Stimulated activated naive B cell treated with anti-CD40 and anti-IgM and Interleukin-4, amounts not matched to agents 10 μg/mL and 1 μg/mL and 100 μg/mL, for 72 hours (primary cell): ENCODE measurements at regions not wholly inside any gene's neighbourhood (a gene's known extent, or its start where the extent isn't known, plus 50 kb on each side); places are given as distances from the start of the nearest gene placed in this dataset.

Experiments
- ATAC-seq, 2 donors: fragments of 150-1000 bp; cut with Tn5 transposase; replicated peaks; 2 replicates each; pipeline ENCODE4 v1.10.0; 2021; ENCODE audit warnings: moderate library complexity in 1 of 2
- DNase-seq: peaks from one replicate; pipeline ENCODE4 v3.0.0; 2021
- H3K27ac Mint-ChIP-seq: one replicate; pipeline ENCODE4 v1.8.0; 2022; ENCODE audit warnings: mild to moderate bottlenecking, mixed read lengths
- H3K27me3 Mint-ChIP-seq, 2 donors: one replicate each; pipeline ENCODE4 v1.8.0; 2022; ENCODE audit warnings: mixed read lengths in 2 of 2
- H3K36me3 Mint-ChIP-seq, 2 donors: one replicate each; pipeline ENCODE4 v1.8.0; 2022; ENCODE audit warnings: mixed read lengths in 2 of 2, mild to moderate bottlenecking in 1 of 2
- H3K4me1 Mint-ChIP-seq, 2 donors: one replicate each; pipeline ENCODE4 v1.8.0; 2022; ENCODE audit warnings: mixed read lengths in 2 of 2, mild to moderate bottlenecking in 1 of 2
- H3K4me3 Mint-ChIP-seq, 2 donors: one replicate each; pipeline ENCODE4 v1.8.0; 2022; ENCODE audit warnings: mild to moderate bottlenecking in 2 of 2, mixed read lengths in 2 of 2, moderate library complexity in 1 of 2
- H3K9me3 Mint-ChIP-seq, 2 donors: one replicate each; pipeline ENCODE4 v1.8.0; 2022; ENCODE audit warnings: mixed read lengths in 2 of 2, mild to moderate bottlenecking in 1 of 2

DNA sequence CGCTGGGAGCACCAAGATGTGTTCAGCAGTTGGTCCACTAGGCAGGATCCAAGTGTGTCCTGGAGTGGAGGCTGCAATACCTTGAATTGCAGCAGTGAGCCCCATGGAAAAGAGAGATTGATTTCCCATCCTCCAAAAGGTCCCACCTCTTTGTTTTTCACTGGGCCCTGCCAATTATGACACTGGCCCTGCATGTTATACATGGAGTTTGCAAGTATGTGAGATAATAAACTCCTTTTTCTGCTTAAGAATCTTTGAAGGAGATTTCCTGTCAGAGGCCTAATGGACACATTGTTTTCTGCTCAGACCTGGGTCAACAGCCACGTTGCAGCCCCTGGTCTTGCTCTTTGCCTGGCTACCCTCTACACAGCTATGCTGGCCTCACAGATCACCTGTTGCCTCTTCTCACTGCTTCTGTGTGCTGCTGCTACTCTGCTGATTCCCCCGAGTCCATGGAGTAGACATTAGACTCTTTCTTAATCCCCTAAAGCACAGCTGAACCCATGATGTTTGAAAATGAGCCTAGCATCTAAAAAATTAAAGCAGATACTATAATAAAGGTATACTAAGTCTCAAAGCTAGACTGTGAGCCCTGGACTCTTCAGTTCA, 341.9 kb upstream of the CDH11 start:
- no peaks in the 10 kb centered on the region for H3K36me3 Mint-ChIP-seq
- H3K27me3 Mint-ChIP-seq: no peaks in the 10 kb centered on the region
- ATAC-seq: no peak
- DNase-seq: no peak
- peaks cover 0 to 1% of the 10 kb centered on the region in 2 donors for H3K9me3 Mint-ChIP-seq
- H3K4me3 Mint-ChIP-seq: no peak overlapping the region
- no peaks in the 10 kb centered on the region for H3K4me1 Mint-ChIP-seq
- H3K27ac Mint-ChIP-seq: no peak overlapping the region

DNA sequence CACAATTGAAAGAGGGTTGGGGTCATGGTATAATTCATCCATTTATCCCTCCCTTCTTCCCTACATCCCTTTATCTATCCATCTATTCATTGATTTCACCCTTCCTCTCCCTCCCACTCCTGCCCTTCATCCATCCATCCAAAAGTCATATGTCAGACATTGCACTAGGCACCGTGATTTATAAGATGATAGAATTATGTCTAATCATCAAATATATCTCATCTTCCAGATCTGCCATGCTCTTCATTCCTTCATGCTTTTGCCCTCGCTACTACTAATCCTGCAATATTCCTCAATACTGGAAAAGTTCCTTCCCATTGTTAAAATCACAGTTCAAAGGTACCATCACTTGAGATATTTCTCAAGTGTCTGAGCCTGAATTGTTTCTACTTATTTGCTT, 335.2 kb upstream of the CDH11 start:
- ATAC-seq (no peak), DNase-seq (no peak)
- Mint-ChIP-seq H3K4me3 (no peak overlapping the region), H3K4me1 (no peaks in the 10 kb centered on the region), H3K27me3 (no peaks in the 10 kb centered on the region), H3K36me3 (no peaks in the 10 kb centered on the region), H3K27ac (no peak overlapping the region), H3K9me3 (peaks cover 2 to 7% of the 10 kb centered on the region in 2 donors)

DNA sequence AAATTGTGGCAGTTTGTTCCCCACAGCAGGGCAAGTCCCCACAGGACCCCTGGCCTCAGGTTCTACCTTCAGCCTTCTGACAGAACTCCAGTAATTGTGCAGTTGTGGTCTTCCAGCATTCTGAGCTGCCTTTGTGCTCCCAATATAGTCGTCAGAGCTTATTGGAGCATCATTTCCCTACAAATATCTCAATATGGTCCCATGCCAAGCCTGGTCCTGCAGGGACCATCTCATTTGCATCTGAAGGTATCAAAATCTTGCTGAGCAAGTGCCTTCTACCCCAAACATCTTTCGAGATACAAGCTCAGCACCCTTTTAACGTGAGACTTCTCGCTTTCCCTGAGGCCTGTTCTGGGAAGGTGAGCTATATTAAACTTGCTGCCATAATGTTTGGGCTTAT, 333.9 kb upstream of the CDH11 start:
- H3K27me3 Mint-ChIP-seq: no peaks in the 10 kb centered on the region
- no peak for ATAC-seq
- no peaks in the 10 kb centered on the region for H3K36me3 Mint-ChIP-seq
- no peaks in the 10 kb centered on the region for H3K4me1 Mint-ChIP-seq
- no peak overlapping the region for H3K27ac Mint-ChIP-seq
- H3K4me3 Mint-ChIP-seq: no peak overlapping the region
- DNase-seq: no peak
- peaks cover 3 to 9% of the 10 kb centered on the region in 2 donors for H3K9me3 Mint-ChIP-seq

DNA sequence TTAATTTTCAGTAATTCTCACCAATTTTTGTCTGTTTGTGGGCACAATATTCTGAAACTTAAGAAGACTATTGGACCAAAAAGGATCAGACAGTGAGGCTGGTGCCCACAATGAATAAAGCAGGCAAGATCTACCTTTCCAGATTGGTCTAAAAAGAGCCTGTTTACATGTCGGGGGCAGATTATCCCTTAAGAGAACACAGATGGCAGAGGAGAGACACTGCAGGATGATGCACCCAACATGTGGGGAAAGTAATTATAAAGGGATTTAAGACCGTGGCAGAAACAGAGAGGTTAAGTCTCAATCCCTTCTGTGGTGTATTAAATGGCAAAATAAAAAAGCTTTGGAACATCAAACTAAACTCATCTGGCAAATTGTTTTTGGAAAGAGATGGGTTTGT, 331.8 kb upstream of the CDH11 start:
- Mint-ChIP-seq H3K4me1 (no peaks in the 10 kb centered on the region), H3K36me3 (no peaks in the 10 kb centered on the region), H3K27ac (no peak overlapping the region)

GRCh38 chr16:65449526-65449925, 327.7 kb upstream of the CDH11 start:
- Mint-ChIP-seq H3K36me3 (no peaks in the 10 kb centered on the region), H3K27ac (no peak overlapping the region), H3K27me3 (no peaks in the 10 kb centered on the region), H3K4me3 (no peak overlapping the region), H3K4me1 (no peaks in the 10 kb centered on the region), H3K9me3 (peaks cover 8 to 25% of the 10 kb centered on the region in 2 donors)
- DNase-seq (no peak), ATAC-seq (no peak)

More for the DNA sequence above, 331.8 kb upstream of the CDH11 start:
- no peak for DNase-seq
- Mint-ChIP-seq H3K27me3 (no peaks in the 10 kb centered on the region), H3K9me3 (peaks cover 6 to 21% of the 10 kb centered on the region in 2 donors), H3K4me3 (no peak overlapping the region)
- ATAC-seq: no peak

- Mint-ChIP-seq H3K36me3 (no peaks in the 10 kb centered on the region), H3K27ac (no peak overlapping the region), H3K9me3 (peaks cover 8 to 20% of the 10 kb centered on the region in 2 donors), H3K4me1 (no peaks in the 10 kb centered on the region), H3K4me3 (no peak overlapping the region), H3K27me3 (no peaks in the 10 kb centered on the region)
- no peak for DNase-seq
- no peak for ATAC-seq
Measured at GRCh38 chr16:65446427-65446826, 324.6 kb upstream of the CDH11 start.

GRCh38 chr16:65445313-65446260, 323.7 kb upstream of the CDH11 start:
- Mint-ChIP-seq H3K27me3 (no peaks in the 10 kb centered on the region), H3K36me3 (no peaks in the 10 kb centered on the region), H3K4me3 (no peak overlapping the region), H3K9me3 (peaks cover 8 to 25% of the 10 kb centered on the region in 2 donors), H3K27ac (no peak overlapping the region), H3K4me1 (no peaks in the 10 kb centered on the region)
- ATAC-seq: no peak
- no peak for DNase-seq

DNA sequence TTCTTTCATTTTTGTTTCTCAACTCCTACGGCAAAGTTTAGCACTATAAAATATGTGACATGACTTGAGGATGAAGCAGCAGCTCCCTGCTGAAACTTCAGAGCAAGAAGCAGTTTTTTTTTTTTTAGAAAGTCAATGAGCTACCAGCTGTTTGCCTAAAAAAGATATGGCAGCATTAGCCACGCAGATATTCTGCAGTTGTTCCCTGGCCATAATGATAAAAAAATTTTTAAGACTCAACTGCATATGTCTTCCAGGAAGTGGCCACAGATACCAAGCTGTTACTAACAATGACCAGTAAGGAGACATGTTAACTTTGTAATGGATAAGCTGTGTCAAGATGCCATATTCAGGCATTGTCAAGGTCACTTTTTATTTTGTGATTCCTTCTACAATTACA, 319.6 kb upstream of the CDH11 start:
- Mint-ChIP-seq H3K27ac (no peak overlapping the region), H3K4me1 (no peaks in the 10 kb centered on the region), H3K9me3 (peaks cover 2 to 11% of the 10 kb centered on the region in 2 donors), H3K36me3 (no peaks in the 10 kb centered on the region), H3K4me3 (no peak overlapping the region), H3K27me3 (no peaks in the 10 kb centered on the region)
- DNase-seq: no peak
- no peak for ATAC-seq

DNA sequence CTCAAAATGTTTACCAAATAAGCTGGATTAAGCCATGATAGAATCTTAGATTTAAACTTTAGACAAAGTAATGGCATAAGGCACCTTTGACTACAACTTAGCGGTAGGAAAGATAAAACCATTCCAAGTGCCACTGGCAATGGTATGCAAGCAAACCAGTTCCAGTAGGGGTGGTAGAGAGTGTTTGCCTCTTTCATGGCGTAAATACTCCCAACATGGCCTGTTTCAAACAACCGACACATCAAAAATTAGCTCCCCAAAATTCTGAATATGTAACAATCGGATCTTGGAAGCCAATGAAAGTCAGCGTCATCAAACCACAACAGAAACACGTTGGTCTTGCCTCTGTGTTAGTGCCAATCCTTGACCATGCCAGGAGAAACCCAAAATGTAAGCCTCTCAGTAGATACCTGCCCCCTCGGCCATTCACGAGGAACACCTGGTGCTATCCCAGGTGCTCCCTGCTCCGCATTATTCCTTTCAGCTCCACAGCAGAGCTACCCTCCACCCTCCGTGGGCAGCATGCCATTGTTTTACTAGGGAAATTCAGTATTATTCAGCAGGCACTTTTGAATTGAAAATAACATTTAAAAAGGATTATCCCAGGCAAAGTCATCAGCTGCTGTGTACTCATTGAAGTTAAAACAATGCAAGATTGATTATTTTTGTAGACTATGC, 307.8 kb upstream of the CDH11 start:
- no peaks in the 10 kb centered on the region for H3K4me1 Mint-ChIP-seq
- peaks cover 4 to 8% of the 10 kb centered on the region in 2 donors for H3K9me3 Mint-ChIP-seq
- no peak overlapping the region for H3K4me3 Mint-ChIP-seq
- H3K27me3 Mint-ChIP-seq: no peaks in the 10 kb centered on the region
- DNase-seq (no peak), ATAC-seq (no peak)
- H3K27ac Mint-ChIP-seq: no peak overlapping the region
- no peaks in the 10 kb centered on the region for H3K36me3 Mint-ChIP-seq

DNA sequence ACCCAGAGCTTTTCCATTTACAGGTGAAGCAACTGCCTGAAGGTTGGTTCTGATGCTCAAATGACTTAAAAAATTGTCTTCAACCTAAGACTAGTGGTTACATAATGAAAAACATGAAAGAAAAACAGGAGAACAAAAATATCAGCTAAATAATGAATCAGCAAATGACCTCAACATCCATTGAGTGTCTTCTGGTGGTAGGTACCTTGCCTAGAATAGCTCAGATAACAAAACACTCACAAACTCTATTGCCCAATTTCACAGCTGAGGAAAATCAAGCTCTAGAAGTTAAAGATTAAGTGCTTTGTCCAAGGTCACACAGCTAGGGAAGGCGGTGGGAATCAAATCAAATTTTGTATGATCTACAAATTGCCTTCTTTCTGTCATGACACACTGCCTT, 304.6 kb upstream of the CDH11 start:
- peaks cover 8 to 9% of the 10 kb centered on the region in 2 donors for H3K9me3 Mint-ChIP-seq
- no peaks in the 10 kb centered on the region for H3K27me3 Mint-ChIP-seq
- DNase-seq (no peak), ATAC-seq (no peak)
- no peak overlapping the region for H3K27ac Mint-ChIP-seq
- no peaks in the 10 kb centered on the region for H3K4me1 Mint-ChIP-seq
- H3K36me3 Mint-ChIP-seq: no peaks in the 10 kb centered on the region
- H3K4me3 Mint-ChIP-seq: no peak overlapping the region

DNA sequence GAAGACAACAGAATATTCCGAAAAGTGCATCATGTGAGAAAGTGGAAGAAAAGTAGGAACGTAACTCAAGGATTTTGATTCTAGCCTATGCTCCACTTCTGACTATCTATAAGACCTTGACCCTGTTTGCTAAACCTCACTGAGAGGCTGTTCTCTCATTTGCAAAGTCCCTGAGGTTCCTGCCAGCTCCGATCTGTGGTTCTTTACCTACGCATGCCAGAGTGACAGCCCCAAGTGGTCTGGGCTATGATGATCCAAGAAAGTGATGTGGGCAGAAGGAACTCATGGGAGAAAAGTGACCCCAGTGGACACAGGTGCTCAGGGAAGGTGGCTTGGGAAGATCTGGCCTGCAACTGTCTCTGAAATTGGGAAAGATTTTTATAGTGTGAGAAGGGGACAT, 301.1 kb upstream of the CDH11 start:
- ATAC-seq: no peak
- H3K4me1 Mint-ChIP-seq: no peaks in the 10 kb centered on the region
- H3K36me3 Mint-ChIP-seq: no peaks in the 10 kb centered on the region
- no peaks in the 10 kb centered on the region for H3K27me3 Mint-ChIP-seq
- no peak overlapping the region for H3K27ac Mint-ChIP-seq
- no peak overlapping the region for H3K4me3 Mint-ChIP-seq
- H3K9me3 Mint-ChIP-seq: peaks cover 8 to 13% of the 10 kb centered on the region in 2 donors
- DNase-seq: no peak

DNA sequence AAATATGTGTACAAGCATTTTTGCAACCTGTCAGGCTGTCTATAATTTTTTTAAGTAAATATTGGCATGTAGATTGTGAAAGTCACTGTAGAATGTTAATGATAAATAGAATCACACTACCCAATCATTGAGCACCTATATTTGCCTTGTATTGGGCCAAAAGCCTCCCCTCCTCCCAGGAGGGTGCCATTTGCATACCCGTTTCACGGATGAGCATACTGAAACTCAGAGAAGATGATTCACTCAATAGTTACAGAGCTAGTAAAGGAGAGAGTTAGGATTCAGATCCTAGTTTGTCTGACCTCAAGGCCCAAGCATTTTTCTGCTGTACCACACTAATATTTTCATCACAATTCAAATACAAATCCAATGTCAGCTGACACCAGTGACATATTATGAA, 299.7 kb upstream of the CDH11 start:
- peaks cover 11 to 16% of the 10 kb centered on the region in 2 donors for H3K9me3 Mint-ChIP-seq
- H3K36me3 Mint-ChIP-seq: no peaks in the 10 kb centered on the region
- ATAC-seq (no peak), DNase-seq (no peak)
- no peaks in the 10 kb centered on the region for H3K4me1 Mint-ChIP-seq
- H3K27ac Mint-ChIP-seq: no peak overlapping the region
- no peaks in the 10 kb centered on the region for H3K27me3 Mint-ChIP-seq
- no peak overlapping the region for H3K4me3 Mint-ChIP-seq

- Mint-ChIP-seq H3K27ac (no peak overlapping the region), H3K4me1 (peaks cover 6 to 7% of the 10 kb centered on the region in 2 donors), H3K4me3 (no peak overlapping the region), H3K36me3 (no peaks in the 10 kb centered on the region), H3K9me3 (peaks cover 11 to 12% of the 10 kb centered on the region in 2 donors), H3K27me3 (no peaks in the 10 kb centered on the region)
- ATAC-seq (no peak), DNase-seq (no peak)
Measured at GRCh38 chr16:65418435-65418834, 296.6 kb upstream of the CDH11 start.

GRCh38 chr16:65415460-65415859, 293.6 kb upstream of the CDH11 start:
- DNase-seq: no peak
- no peak overlapping the region for H3K4me3 Mint-ChIP-seq
- peaks cover 6 to 7% of the 10 kb centered on the region in 2 donors for H3K4me1 Mint-ChIP-seq

More at GRCh38 chr16:65415460-65415859, 293.6 kb upstream of the CDH11 start:
- Mint-ChIP-seq H3K36me3 (no peaks in the 10 kb centered on the region), H3K27me3 (no peaks in the 10 kb centered on the region), H3K9me3 (peaks cover 15 to 17% of the 10 kb centered on the region in 2 donors), H3K27ac (no peak overlapping the region)
- ATAC-seq: no peak
